HEK293T (cell line): ENCODE measurements at regions not wholly inside any gene's neighbourhood (a gene's known extent, or its start where the extent isn't known, plus 50 kb on each side); places are given as distances from the start of the nearest gene placed in this dataset.

Experiments used
- BHLHE40 ChIP-seq: fragments of 450-650 bp; IDR thresholded peaks from 2 replicates; pipeline ENCODE4 v1.6.1; 2016; ENCODE audit warnings: mild to moderate bottlenecking, moderate library complexity, borderline replicate concordance
- CTBP1 ChIP-seq: fragments of 450-650 bp; IDR thresholded peaks from 2 replicates; pipeline ENCODE4 v1.6.1; 2016; ENCODE audit warnings: borderline replicate concordance
- FOXA1 ChIP-seq: fragments of 450-650 bp; IDR thresholded peaks from 2 replicates; pipeline ENCODE4 v1.6.1; 2016; ENCODE audit warnings: mild to moderate bottlenecking
- FOXM1 ChIP-seq: fragments of 450-650 bp; IDR thresholded peaks from 2 replicates; pipeline ENCODE4 v1.6.1; 2017; ENCODE audit warnings: mild to moderate bottlenecking, borderline replicate concordance
- HDGF ChIP-seq: fragments of 450-650 bp; IDR thresholded peaks from 2 replicates; pipeline ENCODE4 v1.6.1; 2017; ENCODE audit warnings: antibody characterized with exemption, borderline replicate concordance
- SP1 ChIP-seq: fragments of 450-650 bp; IDR thresholded peaks from 2 replicates; pipeline ENCODE4 v1.6.1; 2017
- SUZ12 ChIP-seq: fragments of 450-650 bp; IDR thresholded peaks from 2 replicates; pipeline ENCODE4 v1.6.1; 2016; ENCODE audit warnings: mild to moderate bottlenecking
- TARDBP ChIP-seq: fragments of 450-650 bp; IDR thresholded peaks from 2 replicates; pipeline ENCODE4 v1.6.1; 2016

DNA sequence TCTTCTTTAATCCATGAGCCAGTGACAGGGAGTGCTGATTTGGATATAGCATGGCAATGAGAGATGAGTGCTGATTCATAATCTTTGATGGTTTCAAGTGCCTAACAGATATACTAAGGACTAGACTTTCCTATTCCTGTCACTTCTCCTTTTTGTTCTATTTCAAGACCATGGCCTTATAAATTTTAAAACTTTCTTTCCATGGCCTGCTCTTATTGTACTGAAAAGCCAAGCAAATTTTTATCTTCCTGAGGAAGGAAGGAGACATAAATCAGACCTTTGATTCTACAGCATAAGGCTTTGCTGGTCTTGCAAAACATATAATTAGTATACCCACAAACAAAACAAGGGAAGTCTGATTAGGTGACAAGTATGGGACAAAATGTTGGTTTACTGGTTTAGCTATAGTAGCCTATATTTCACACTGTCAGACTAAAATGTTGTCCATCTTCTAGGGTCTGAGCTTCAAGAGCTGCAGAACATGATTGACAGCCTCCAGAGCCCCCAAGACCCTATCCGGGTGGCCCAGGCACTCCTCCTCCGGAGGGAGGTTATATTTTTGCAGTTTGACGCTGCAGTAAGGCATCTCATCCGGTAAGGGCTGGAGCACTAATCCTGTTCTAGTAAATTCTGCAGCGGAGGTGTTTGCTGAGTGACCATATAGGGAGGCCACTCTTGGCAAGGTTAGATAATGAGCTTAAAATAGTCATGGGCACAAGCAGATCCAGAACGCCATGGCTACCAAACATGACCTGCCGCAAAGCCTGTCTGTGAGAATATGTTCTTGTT lies 82.3 kb downstream of the CD164 start:
- no peak for TF ChIP-seq FOXA1
- no peak for TF ChIP-seq CTBP1
- TF ChIP-seq BHLHE40: no peak
- TF ChIP-seq FOXM1: no peak
- TF ChIP-seq TARDBP: no peak
- TF ChIP-seq SP1: no peak
- no peak for TF ChIP-seq SUZ12
- no peak for TF ChIP-seq HDGF
